ENCODE measurements at regions not wholly inside any gene's neighbourhood (a gene's known extent, or its start where the extent isn't known, plus 50 kb on each side); places are given as distances from the start of the nearest gene placed in this dataset.

DNA sequence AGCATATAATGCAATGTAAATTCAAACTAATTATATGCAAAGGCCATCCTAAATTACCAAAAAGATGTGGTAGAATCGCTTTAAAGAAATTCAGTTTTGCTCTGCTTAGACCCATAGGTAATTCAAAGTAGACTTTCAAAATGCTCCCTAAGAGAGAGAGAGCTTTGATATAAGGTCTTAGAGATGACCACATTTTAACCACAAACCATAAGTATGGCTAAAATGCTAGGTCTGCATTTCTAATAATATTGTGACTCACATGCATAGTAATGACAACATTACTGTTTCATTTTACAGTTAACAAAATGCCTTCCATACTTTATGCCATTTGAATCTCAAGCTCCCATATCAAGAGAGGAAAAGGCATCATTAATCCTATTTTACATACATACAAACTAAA lies 144.5 kb downstream of the RAD51AP2 start:
- no peak for ATAC-seq (ENCODE audit: low read depth)
- H2AFZ ChIP-seq (ENCODE audit: insufficient read depth, low read depth, low read length, poor library complexity, severe bottlenecking) = no peak overlapping the region
- POLR2A ChIA-PET = no interaction called here
- H3K79me2 ChIP-seq (ENCODE audit: control insufficient read depth, insufficient read depth, low read length) = no peaks in the 10 kb centered on the region
- intact Hi-C loops (cut with micrococcal nuclease) = no loop called here
- no peaks in the 10 kb centered on the region for H3K36me3 ChIP-seq (replicated peaks in 1 of 2; ENCODE audit: control extremely low read depth in 1 of 2, control insufficient read depth in 1 of 2, extremely low read depth in 1 of 2, insufficient read depth in 2 of 2, low read length in 1 of 2)
- H3K4me1 ChIP-seq (ENCODE audit: control insufficient read depth in 2 of 2, insufficient read depth in 2 of 2, low read length in 2 of 2) = no peaks in the 10 kb centered on the region
- H3K9me3 ChIP-seq (ENCODE audit: control extremely low read depth in 1 of 3, control insufficient read depth in 2 of 3, insufficient read depth in 1 of 3, low read length in 2 of 3) = peaks cover 0 to 1% (median 0%) of the 10 kb centered on the region in 3 donors
- H3K4me3 ChIP-seq (ENCODE audit: control extremely low read depth in 1 of 5, extremely low read depth in 1 of 5, insufficient read depth in 1 of 5, low read depth in 2 of 5, low read length in 4 of 5) = no peak overlapping the region
- TF ChIP-seq EZH2 (IDR thresholded peaks at IDR 0.05; ENCODE audit: borderline replicate concordance, insufficient read depth, low read depth, low read length, poor library complexity, severe bottlenecking) = no peak
- TF ChIP-seq, protein P1, sequence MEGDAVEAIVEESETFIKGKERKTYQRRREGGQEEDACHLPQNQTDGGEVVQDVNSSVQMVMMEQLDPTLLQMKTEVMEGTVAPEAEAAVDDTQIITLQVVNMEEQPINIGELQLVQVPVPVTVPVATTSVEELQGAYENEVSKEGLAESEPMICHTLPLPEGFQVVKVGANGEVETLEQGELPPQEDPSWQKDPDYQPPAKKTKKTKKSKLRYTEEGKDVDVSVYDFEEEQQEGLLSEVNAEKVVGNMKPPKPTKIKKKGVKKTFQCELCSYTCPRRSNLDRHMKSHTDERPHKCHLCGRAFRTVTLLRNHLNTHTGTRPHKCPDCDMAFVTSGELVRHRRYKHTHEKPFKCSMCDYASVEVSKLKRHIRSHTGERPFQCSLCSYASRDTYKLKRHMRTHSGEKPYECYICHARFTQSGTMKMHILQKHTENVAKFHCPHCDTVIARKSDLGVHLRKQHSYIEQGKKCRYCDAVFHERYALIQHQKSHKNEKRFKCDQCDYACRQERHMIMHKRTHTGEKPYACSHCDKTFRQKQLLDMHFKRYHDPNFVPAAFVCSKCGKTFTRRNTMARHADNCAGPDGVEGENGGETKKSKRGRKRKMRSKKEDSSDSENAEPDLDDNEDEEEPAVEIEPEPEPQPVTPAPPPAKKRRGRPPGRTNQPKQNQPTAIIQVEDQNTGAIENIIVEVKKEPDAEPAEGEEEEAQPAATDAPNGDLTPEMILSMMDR (IDR thresholded peaks at IDR 0.05) = no peak
- Mint-ChIP-seq H3K9me3 (ENCODE audit: insufficient read depth) (peaks cover 2% of the 10 kb centered on the region), H3K27ac (no peak overlapping the region), H3K27me3 (peaks cover 9% of the 10 kb centered on the region), H3K4me3 (no peak overlapping the region), H3K4me1 (no peaks in the 10 kb centered on the region)
- WGBS (ENCODE audit: insufficient coverage) = no CpG with 5 or more reads among the region's 1 CpG
- CTCF ChIA-PET = no interaction called here
- no peak overlapping the region for H3K9ac ChIP-seq (ENCODE audit: low read length)
- DNase-seq = no peak
- H3K27ac ChIP-seq (ENCODE audit: low read length in 2 of 2) = no peak overlapping the region
- no peaks in the 10 kb centered on the region for H4K20me1 ChIP-seq (ENCODE audit: control insufficient read depth, insufficient read depth, low read length, poor library complexity, severe bottlenecking)
- H3K4me2 ChIP-seq (replicated peaks; ENCODE audit: low read depth, low read length, poor library complexity, severe bottlenecking) = no peak overlapping the region
- H3K27me3 ChIP-seq (replicated peaks in 1 of 4; ENCODE audit: control extremely low read depth in 1 of 4, control insufficient read depth in 3 of 4, insufficient read depth in 4 of 4, low read length in 3 of 4) = no peaks in the 10 kb centered on the region

DNA sequence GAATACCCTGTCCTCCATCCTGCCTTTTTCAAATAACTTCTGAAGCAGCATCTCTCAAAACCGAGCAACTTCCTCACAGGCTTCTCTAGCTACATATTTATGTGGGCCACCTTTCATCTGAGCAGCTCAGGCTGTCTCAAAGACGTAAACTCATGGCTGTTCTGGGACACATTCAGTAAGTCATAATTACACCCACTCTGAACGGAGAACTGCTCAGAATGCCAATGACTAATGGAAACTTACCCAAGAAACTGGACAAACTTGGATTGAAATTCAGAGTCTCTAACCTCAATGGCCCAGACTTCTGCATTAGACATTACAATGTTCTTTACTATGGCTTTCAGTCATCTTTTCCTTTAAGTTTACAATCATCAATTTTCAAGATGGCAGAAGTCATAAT lies 145.2 kb downstream of the RAD51AP2 start:
- DNase-seq (no peak), ATAC-seq (ENCODE audit: low read depth) (no peak)
- Histone ChIP-seq H3K9me3 (ENCODE audit: control extremely low read depth in 1 of 3, control insufficient read depth in 2 of 3, insufficient read depth in 1 of 3, low read length in 2 of 3) (peaks cover 0 to 1% (median 0%) of the 10 kb centered on the region in 3 donors), H3K9ac (ENCODE audit: low read length) (no peak overlapping the region), H3K27me3 (replicated peaks in 1 of 4; ENCODE audit: control extremely low read depth in 1 of 4, control insufficient read depth in 3 of 4, insufficient read depth in 4 of 4, low read length in 3 of 4) (no peaks in the 10 kb centered on the region), H2AFZ (ENCODE audit: insufficient read depth, low read depth, low read length, poor library complexity, severe bottlenecking) (no peak overlapping the region), H3K4me3 (ENCODE audit: control extremely low read depth in 1 of 5, extremely low read depth in 1 of 5, insufficient read depth in 1 of 5, low read depth in 2 of 5, low read length in 4 of 5) (no peak overlapping the region), H4K20me1 (ENCODE audit: control insufficient read depth, insufficient read depth, low read length, poor library complexity, severe bottlenecking) (no peaks in the 10 kb centered on the region), H3K36me3 (replicated peaks in 1 of 2; ENCODE audit: control extremely low read depth in 1 of 2, control insufficient read depth in 1 of 2, extremely low read depth in 1 of 2, insufficient read depth in 2 of 2, low read length in 1 of 2) (no peaks in the 10 kb centered on the region), H3K4me2 (replicated peaks; ENCODE audit: low read depth, low read length, poor library complexity, severe bottlenecking) (no peak overlapping the region), H3K4me1 (ENCODE audit: control insufficient read depth in 2 of 2, insufficient read depth in 2 of 2, low read length in 2 of 2) (no peaks in the 10 kb centered on the region), H3K79me2 (ENCODE audit: control insufficient read depth, insufficient read depth, low read length) (no peaks in the 10 kb centered on the region), H3K27ac (ENCODE audit: low read length in 2 of 2) (no peak overlapping the region)
- Mint-ChIP-seq H3K27me3 (peaks cover 9% of the 10 kb centered on the region), H3K4me1 (no peaks in the 10 kb centered on the region), H3K27ac (no peak overlapping the region), H3K4me3 (no peak overlapping the region), H3K9me3 (ENCODE audit: insufficient read depth) (peaks cover 2% of the 10 kb centered on the region)
- 53% methylated on average over 2 of the region's 3 CpGs for WGBS (ENCODE audit: insufficient coverage)
- ChIA-PET CTCF (no interaction called here), POLR2A (no interaction called here)
- intact Hi-C loops (cut with micrococcal nuclease) = no loop called here
- TF ChIP-seq EZH2 (IDR thresholded peaks at IDR 0.05; ENCODE audit: borderline replicate concordance, insufficient read depth, low read depth, low read length, poor library complexity, severe bottlenecking) = no peak
- TF ChIP-seq, protein P1 (IDR thresholded peaks at IDR 0.05) = no peak
